ENCODE measurements at regions not wholly inside any gene's neighbourhood (a gene's known extent, or its start where the extent isn't known, plus 50 kb on each side); places are given as distances from the start of the nearest gene placed in this dataset.
A peak's percentile ranks its signal among the peaks of the same experiment; 100 is the strongest.

DNA sequence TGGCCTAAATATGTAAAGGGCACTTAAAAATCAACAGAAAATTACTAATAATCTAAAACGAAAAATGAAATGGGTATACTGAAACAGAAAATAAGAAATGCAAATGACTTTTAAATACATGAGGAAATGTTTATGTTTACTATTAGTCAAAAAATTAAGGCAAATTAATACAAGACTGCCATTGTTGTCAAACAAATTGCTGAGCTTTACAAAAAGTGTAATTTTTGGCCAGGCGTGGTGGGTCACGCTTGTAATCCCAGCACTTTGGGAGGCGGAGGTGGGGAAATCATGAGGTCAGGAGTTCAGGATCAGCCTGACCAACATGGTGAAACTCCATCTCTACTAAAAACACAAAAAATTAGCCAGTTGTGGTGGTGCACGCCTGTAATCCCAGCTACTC, 343.9 kb upstream of the SGO1 start:
- no peaks in the 10 kb centered on the region for H3K9me3 ChIP-seq
- TF ChIP-seq POLR2AphosphoS5 (IDR thresholded peaks at IDR 0.05): no peak
- no peak for TF ChIP-seq POLR2A (IDR thresholded peaks at IDR 0.05)
- no peak for TF ChIP-seq EP300 (IDR thresholded peaks at IDR 0.05)
- TF ChIP-seq, protein P1, sequence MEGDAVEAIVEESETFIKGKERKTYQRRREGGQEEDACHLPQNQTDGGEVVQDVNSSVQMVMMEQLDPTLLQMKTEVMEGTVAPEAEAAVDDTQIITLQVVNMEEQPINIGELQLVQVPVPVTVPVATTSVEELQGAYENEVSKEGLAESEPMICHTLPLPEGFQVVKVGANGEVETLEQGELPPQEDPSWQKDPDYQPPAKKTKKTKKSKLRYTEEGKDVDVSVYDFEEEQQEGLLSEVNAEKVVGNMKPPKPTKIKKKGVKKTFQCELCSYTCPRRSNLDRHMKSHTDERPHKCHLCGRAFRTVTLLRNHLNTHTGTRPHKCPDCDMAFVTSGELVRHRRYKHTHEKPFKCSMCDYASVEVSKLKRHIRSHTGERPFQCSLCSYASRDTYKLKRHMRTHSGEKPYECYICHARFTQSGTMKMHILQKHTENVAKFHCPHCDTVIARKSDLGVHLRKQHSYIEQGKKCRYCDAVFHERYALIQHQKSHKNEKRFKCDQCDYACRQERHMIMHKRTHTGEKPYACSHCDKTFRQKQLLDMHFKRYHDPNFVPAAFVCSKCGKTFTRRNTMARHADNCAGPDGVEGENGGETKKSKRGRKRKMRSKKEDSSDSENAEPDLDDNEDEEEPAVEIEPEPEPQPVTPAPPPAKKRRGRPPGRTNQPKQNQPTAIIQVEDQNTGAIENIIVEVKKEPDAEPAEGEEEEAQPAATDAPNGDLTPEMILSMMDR (IDR thresholded peaks at IDR 0.05): no peak
- WGBS, 5 donors: 78 to 94% (median 89%) methylated on average over 4 to 5 of the region's 5 CpGs
- H3K4me3 ChIP-seq: no peak overlapping the region
- intact Hi-C loops (cut with DNase I; ENCODE audit: low total_unique reads): no loop called here
- DNase-seq: no peak
- H3K27me3 ChIP-seq: no peaks in the 10 kb centered on the region
- H3K27ac ChIP-seq: no peak overlapping the region
- peaks cover 0 to 8% (median 4%) of the 10 kb centered on the region in 4 donors for H3K4me1 ChIP-seq
- H3K36me3 ChIP-seq: no peaks in the 10 kb centered on the region

- no peaks in the 10 kb centered on the region for H3K36me3 ChIP-seq
- 55 to 63% (median 60%) methylated on average over 5 of the region's 5 CpGs for WGBS, 5 donors
- H3K4me1 ChIP-seq: peaks cover 0 to 8% (median 4%) of the 10 kb centered on the region in 4 donors
- TF ChIP-seq POLR2AphosphoS5 (IDR thresholded peaks at IDR 0.05) (no peak), EP300 (IDR thresholded peaks at IDR 0.05) (no peak), POLR2A (IDR thresholded peaks at IDR 0.05) (no peak)
- TF ChIP-seq, protein P1 (IDR thresholded peaks at IDR 0.05): no peak
- no peak overlapping the region for H3K4me3 ChIP-seq
- H3K9me3 ChIP-seq: no peaks in the 10 kb centered on the region
- peak in 1 of 2 donors; percentile 12 for DNase-seq
- H3K27me3 ChIP-seq: no peaks in the 10 kb centered on the region
- no peak overlapping the region for H3K27ac ChIP-seq
- intact Hi-C loops (cut with DNase I; ENCODE audit: low total_unique reads): no loop called here
Measured at GRCh38 chr3:20528180-20528770, 342.3 kb upstream of the SGO1 start.

DNA sequence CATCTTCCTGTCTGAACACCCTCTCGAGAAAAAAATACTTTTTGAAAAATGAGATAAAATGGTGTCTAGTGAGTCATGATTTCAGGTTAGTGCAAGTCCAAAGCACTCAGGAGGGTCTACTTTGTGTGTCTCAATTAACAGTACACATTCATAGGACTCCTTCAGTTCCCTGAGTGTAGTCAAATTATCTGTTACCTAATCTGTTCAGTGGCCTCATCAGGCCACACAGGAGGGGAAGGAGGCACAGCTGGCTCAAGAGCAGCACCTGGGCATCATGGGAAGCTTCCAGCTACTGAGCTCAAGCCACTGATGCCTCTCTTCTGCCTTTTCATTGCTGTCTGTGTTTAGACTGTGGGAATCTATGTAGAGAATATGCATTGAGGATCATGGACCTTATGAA, 341.4 kb upstream of the SGO1 start:
- WGBS, 5 donors: 60 to 81% (median 79%) methylated on average over 1 of the region's 1 CpG

GRCh38 chr3:20524328-20524727, 338.3 kb upstream of the SGO1 start:
- H3K4me1 ChIP-seq: peaks cover 0 to 8% (median 4%) of the 10 kb centered on the region in 4 donors
- intact Hi-C loops (cut with DNase I; ENCODE audit: low total_unique reads): no loop called here
- no peaks in the 10 kb centered on the region for H3K9me3 ChIP-seq
- no peak overlapping the region for H3K4me3 ChIP-seq
- H3K27ac ChIP-seq: no peak overlapping the region
- no peak for TF ChIP-seq EP300 (IDR thresholded peaks at IDR 0.05)
- TF ChIP-seq POLR2AphosphoS5 (IDR thresholded peaks at IDR 0.05): no peak
- TF ChIP-seq, protein P1 (IDR thresholded peaks at IDR 0.05): no peak
- no peak for TF ChIP-seq POLR2A (IDR thresholded peaks at IDR 0.05)
- no peak for DNase-seq
- no peaks in the 10 kb centered on the region for H3K27me3 ChIP-seq
- no peaks in the 10 kb centered on the region for H3K36me3 ChIP-seq

More for the DNA sequence above, 341.4 kb upstream of the SGO1 start:
- no peak overlapping the region for H3K27ac ChIP-seq
- H3K4me3 ChIP-seq: no peak overlapping the region
- intact Hi-C loops (cut with DNase I; ENCODE audit: low total_unique reads): no loop called here
- H3K36me3 ChIP-seq: no peaks in the 10 kb centered on the region
- peaks cover 0 to 8% (median 4%) of the 10 kb centered on the region in 4 donors for H3K4me1 ChIP-seq
- H3K27me3 ChIP-seq: no peaks in the 10 kb centered on the region
- no peak for DNase-seq
- TF ChIP-seq, protein P1 (IDR thresholded peaks at IDR 0.05): no peak
- TF ChIP-seq POLR2A (IDR thresholded peaks at IDR 0.05): no peak
- TF ChIP-seq POLR2AphosphoS5 (IDR thresholded peaks at IDR 0.05): no peak
- no peak for TF ChIP-seq EP300 (IDR thresholded peaks at IDR 0.05)
- no peaks in the 10 kb centered on the region for H3K9me3 ChIP-seq
